H1 (cell line): ENCODE measurements at regions not wholly inside any gene's neighbourhood (a gene's known extent, or its start where the extent isn't known, plus 50 kb on each side); places are given as distances from the start of the nearest gene placed in this dataset.

Experiments used
- ASH2L ChIP-seq: fragments of 200-600, 300-600 bp; sonication (generic); IDR thresholded peaks from one replicate; pipeline ENCODE4 v1.7.1; 2017; ENCODE audit warnings: low read length
- ATF3 ChIP-seq: IDR thresholded peaks from 2 replicates; pipeline ENCODE4 v1.6.1; 2011; ENCODE audit warnings: low read depth, mild to moderate bottlenecking, low read length; ENCODE audit not compliant: insufficient read depth
- CREB1 ChIP-seq: IDR thresholded peaks from 2 replicates; pipeline ENCODE4 v1.6.1; 2012; ENCODE audit warnings: inconsistent platforms
- E2F6 ChIP-seq: IDR thresholded peaks from 2 replicates; pipeline ENCODE4 v1.6.1; 2012; ENCODE audit warnings: inconsistent platforms
- JUND ChIP-seq: IDR thresholded peaks from 2 replicates; pipeline ENCODE4 v1.6.1; 2011; ENCODE audit warnings: mild to moderate bottlenecking, improper control_type of control experiment, low read length
- PHF8 ChIP-seq: fragments of 200-600 bp; sonication (generic); conservative IDR thresholded peaks from 2 replicates; pipeline ENCODE4 v1.7.1; 2012; ENCODE audit warnings: low read depth, mild to moderate bottlenecking, inconsistent platforms, low read length, moderate library complexity
- SIRT6 ChIP-seq: IDR thresholded peaks from one replicate; pipeline ENCODE4 v1.7.1; 2012; ENCODE audit warnings: low read length, inconsistent platforms

- peak; percentile 41; the same call in 1 of the 2 replicates for TF ChIP-seq E2F6
- TF ChIP-seq CREB1, result no peak
- peak; percentile 74 for TF ChIP-seq JUND
- TF ChIP-seq ATF3, result no peak
- no peak for TF ChIP-seq PHF8
- no peak for TF ChIP-seq SIRT6
- peak; percentile 23 for TF ChIP-seq ASH2L
- TF ChIP-seq, all 59 proteins: peak for 4
Observed at GRCh38 chr1:234772345-234773147, 162.6 kb upstream of the IRF2BP2 start (continued).
